NK-92 (cell line): ENCODE measurements at regions not wholly inside any gene's neighbourhood (a gene's known extent, or its start where the extent isn't known, plus 50 kb on each side); places are given as distances from the start of the nearest gene placed in this dataset.
"Not testable (repeated sequence)": the region's sequence is repeated elsewhere in the genome, so short reads cannot be mapped to it uniquely, and the experiment has no call there.

Experiments used
- DNase-seq: peaks from one replicate; lab custom pipeline; 2025; ENCODE audit not compliant: unreplicated experiment; lab: John Stamatoyannopoulos, UW

DNA sequence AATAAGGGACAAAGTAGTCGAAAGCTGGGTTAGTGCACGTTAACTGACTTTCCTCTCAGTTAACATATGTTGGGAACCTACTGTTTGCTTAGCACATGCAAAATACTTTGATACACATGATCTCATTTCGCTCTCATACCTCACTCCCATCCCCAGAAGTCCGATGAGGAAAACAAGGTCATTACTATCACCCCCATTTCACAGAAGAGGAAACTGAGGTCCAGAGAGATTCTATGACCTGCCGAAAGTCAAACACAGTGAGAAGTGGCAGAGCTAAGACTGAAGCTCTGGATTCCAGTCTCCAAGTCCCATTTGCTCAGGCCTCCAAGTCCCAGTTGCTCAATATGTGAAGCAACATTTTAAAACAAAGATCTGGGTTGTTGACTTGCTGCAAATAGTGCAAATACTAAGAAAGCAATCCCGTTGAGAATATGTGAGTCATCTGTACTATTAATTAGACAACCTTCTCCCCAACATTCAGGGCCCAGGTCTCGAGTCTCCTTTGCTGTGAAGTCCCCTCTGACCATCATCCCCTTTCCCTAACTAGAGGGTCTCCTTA, 170.6 kb upstream of the PWP1 start:
- no peak for DNase-seq

DNA sequence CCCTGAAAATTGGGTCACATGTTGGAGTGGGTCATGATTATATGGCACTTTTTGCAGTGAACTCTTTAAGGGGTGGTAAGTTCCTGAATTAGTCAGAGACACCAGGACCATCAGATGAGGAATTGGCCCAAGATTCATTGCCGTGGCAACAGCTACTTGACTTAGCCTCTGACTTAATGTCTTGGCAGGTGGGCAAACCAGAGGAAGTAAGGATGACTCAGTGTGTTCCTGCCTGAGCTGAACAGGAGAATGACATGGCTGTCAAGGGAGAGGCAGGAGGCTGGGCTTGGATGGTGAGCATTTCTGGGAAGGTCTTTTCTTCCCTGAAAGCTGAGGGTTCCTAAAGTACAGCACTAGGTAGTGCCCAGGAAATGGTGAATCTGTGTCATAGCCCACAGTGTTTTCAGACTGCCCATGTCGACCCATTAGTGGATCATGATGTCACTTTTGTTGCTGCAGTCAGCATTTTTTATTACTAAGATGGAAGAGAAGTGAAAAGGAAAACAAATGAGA, 170.1 kb upstream of the PWP1 start:
- no peak for DNase-seq

DNA sequence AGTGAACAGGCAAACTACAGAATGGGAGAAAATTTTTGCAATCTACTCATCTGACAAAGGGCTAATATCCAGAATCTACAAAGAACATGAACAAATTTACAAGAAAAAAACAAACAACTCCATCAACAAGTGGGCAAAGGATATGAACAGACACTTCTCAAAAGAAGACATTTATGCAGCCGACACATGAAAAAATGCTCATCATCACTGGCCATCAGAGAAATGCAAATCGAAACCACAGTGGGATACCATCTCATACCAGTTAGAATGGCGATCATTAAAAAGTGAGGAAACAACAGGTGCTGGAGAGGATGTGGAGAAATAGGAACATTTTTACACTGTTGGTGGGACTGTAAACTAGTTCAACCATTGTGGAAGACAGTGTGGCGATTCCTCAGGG, 167.8 kb upstream of the PWP1 start:
- not testable (repeated sequence) for DNase-seq

DNA sequence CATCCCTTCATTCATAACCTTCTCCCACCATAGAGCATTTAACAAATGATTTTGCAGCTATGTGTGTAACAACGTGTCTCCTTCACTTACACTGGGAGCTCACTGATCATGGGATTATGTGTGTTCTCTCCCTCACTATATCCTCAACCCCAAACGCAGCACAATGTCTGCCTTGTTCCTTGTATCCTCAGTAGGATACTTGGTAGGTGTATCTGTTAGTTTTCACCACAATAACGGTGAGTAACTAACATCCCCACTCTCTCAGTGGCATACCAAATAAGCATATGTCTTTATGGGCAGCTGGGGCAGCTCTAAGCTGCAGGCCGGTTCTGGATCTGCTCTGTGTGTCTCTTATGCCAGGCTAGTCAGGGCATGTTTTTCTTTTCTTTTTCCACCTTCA, 166.7 kb upstream of the PWP1 start:
- no peak for DNase-seq

DNA sequence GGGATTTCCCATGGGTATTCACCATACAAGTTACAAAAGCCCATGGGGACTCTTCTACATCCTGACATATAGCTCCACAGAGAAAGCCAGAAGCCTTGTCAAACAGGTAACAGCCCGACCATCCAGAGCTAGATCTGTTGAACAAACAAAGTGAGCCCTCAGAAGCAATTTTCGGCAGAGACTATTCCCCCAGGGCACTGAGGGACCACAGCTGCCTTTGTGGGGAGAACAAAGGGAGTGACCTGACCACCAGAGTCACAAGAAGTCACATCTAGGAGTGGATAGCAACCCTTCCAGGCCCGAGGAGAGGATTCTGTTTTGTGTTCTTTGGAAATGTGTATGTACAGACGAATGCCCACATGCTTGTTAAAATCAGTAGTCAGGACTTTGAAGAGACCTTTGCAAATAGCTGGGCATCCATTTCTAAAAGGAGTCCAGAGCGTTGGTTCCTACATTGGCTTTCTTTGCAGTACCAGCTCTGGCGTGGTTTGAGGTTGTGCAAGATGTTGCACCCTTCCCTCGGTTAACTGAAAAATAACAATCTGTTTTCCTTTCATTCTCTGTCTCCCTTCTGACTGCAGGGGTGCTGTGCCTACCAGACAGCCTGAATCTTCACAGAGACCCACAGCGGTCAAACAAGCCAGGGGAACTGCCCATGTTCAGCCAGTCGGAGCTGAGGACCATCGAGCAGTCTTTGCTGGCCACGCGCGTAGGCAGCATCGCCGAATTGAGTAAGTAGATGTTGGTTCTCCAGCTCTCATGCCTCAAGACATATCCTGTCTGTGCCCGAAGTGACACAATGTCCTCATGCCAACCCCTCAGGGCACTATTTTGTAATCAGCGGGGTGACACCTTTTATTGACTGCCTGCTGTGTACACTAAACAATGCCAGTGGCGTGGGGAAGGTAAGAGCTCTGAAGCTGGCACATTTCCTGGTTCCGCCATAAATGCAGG, 165.4 kb upstream of the PWP1 start:
- DNase-seq = no peak

DNA sequence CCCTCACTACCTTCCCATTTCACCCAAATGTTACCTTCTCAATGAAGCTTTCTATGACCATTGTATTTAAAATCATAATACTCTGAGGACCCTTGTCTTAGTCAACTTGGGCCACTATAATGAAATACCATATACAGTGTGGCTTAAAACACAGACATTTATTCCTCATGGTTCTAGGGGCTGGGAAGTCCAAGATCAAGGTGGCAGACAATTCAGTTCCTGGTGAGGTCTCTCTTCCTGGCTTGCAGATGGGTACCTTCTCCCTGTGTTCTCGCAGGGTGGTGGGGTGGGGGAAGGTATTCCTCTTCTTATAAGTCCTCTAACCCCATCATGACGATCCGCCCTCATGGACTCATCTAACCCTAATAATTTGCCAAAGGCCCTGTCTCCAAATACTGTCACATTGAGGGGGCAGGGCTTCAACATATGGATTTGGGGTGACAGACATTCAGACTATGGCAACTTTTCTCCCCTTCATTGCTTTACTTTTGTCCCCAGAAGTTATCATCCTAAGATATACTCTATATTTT, 163.7 kb upstream of the PWP1 start:
- no peak for DNase-seq

DNA sequence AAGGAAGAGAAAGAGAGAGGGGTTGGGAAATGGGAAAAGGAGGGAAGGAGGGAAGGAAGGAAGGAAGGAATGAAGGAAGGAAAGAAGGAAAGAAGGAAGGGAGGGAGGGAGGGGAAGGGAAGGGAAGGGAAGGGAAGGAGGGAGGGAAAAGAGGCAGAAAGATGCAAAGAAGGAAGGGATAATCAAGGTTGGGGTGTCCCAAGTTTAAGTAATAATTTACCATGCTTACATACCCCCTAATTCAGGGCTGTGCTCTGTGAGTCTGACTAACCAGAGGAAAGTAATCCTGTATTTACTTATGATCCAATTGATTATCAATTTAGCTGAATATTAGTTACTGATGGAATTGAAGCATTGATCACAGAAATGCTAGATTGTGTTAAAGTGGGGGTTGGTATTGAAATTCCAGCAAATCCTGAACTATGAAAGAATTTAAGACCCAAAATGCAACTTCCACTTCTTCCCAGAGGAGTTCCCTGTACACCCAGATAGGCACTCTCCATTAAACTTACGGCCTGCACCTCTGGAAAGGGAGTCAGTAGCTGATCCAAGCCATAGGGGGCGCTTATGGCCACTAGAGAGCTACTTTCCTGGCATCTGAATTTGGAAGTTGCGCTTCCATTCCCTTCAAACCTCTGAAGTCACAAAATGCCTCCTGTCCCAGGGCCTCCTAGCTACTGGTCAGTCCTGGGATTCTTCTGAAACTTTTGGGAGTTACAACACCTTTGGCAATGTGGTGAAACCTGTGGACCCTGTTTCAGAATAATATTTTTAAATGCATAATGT, 162.7 kb upstream of the PWP1 start:
- DNase-seq = no peak

DNA sequence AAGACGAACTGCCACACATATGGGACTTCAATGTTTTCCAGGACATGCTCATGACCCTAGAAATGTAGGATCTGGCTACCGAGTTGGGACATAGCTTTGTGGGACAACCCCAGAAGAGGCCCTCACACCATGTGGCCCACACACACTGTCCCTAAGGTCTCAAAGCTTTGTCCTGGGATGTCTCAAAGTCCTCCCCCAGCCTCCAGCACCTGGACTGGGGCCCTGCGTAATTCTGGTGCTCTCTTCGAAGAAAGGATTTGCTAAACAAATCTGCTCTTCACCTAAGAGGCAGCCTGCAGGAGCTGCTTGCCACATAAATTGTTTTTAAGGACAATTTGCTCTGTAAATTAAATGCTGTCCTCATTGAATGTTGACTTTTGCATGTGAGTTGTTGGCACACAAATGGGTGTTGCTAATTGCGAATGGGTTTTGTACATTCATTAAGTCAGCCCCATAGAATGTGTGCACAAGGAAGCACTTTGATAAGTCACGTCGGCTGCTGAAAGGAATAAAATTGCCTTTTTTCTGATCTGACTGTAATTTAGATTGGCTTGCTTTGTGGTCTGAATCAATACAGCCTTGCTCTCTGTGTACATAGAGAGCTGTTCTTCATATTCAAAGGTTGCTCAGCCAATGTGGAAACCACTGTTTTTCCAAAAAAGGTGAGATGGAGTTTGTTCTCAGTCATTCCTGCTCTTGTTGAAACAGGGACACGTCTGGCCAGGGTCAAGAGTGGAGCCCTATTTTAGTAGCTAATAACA, 161.6 kb upstream of the PWP1 start:
- no peak for DNase-seq

DNA sequence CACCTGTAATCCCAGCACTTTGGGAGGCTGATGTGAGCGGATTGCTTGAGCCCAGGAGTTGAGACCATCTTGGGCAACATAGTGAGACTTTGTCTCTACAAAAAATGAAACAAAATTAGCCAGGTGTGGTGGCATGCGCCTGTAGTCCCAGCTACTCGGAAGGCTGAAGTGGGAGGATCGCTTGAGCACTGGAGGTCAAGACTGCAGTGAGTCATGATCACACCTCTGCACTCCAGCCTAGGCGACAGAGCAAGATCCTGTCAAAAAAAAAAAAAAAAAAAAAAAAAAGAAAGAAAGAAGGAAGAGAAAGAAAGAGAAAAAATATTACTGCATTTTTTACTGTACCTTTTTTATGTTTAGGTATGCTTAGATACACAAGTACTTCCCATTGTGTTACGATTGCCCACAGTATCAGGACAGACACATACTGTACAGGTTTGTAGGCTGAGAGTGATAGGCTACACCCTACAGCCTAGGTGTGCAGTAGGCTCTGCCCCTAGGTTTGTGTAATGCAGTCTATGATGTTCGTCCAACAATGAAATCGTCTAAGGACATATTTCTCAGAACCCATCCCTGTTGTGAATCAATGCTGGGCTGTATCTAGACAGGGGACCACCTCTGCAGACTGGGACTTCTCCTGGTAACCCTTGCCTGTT, 160.4 kb upstream of the PWP1 start:
- DNase-seq = no peak

DNA sequence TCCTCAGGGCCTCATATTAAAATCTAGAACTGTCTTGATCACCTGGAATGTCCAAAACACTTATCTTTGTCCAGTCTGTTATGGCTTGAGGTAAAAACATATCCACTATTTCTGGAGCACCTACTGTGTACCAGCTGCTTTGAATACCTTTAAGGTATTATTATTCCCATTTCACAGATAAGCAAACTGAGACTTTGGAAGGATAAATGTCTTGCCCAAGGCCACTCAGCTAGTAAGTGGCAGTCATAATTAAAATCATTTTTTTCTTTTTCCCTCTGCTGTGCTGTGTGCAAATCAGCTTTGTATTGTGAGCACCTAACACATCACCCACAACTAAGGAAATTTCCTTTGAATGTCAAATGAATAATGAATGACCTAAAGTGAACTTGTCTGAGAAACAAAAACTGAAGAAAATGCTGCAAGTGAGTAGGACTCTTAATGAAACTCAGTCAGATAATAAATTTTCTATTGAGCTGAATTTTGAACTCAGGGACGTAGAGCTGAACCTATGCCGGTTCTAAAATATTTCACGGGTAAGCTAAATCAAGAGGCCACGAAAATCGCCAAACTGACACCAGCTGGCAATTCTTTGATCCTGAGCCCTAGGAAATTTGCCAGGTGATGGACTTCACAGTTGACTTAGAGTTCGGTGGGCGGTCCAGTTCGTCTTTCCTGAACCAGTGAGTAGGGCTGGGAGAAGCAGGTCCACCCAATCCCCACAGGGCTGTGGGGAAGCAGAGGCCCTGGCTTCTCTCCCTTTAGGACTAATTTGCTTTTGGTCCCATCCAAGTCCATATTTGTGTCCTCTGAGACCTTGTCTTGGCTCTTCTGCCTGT, 159.7 kb upstream of the PWP1 start:
- DNase-seq = no peak

DNA sequence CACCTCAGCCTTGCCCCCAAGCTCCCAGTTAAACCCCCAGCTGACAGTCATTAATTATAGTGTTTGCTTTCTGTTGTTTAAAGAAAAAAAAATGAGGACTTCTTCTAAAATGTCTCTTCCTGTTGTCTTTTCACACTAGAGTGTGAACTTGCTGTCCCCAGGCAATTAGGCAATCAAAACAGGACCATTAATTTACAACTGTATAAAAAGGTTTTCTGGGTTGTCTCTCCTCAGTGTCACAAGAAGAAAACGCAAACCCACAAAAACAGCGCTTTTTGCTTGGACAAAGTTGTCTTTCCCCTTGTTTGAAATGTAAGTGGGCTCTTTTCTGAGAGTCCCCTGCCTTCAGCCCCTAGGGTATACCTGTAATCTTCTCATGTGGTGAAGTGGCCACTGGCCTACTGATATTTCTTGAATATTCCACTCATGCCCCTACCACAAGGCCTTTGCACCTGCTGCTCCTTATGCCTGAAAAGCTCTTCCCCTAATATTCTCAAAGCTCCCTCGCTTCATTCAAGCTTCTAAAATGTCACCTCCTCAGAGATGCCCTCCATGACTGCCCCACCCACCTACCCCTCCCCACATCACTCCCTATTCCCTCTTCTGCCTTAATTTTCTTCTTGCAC, 158.9 kb upstream of the PWP1 start:
- DNase-seq = no peak

DNA sequence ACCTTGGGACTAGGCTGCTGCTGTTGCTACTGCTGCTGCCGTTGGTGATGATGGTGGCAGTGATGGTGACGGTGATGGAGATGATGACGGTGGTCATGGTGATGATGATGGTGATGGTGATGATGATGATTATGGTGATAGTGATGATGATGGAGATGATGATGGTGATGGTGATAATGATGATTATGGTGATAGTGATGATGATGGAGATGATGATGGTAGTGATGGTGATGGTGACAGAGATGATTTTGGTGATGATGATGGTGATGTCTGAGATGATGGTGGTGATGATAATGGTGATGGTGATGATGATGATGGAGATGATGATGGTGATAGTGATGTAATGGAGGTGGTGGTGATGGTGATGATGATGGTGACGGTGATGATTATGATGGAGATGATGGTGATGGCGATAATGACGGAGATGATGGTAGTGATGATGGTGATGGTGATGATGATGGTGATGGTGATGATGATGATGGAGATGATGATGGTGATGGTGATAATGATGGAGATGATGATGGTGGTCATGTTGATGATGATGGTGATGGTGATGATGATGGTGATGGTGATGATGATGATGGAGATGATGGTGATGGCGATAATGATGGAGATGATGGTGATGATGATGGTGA, 156.8 kb upstream of the PWP1 start:
- no peak for DNase-seq

DNA sequence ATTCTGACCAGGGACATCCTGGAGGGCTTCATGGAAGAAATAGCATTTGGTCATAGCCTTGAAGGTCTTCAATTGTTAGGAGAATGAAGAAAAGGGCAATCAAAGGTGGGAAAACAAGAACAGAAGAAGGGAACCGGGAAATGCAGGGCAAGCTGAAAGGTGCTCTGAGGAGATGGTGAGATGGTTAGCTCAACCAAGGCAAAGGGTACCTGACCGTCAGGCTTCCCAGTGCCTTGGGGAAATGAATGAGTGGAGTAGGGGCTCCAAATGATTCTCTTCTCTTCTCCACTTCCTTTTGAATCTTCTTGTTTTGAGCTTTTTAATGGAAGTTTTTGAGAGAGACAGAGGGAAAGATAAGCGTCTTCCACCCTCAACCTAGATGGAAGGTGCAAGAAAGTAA, 155.6 kb upstream of the PWP1 start:
- DNase-seq = no peak

DNA sequence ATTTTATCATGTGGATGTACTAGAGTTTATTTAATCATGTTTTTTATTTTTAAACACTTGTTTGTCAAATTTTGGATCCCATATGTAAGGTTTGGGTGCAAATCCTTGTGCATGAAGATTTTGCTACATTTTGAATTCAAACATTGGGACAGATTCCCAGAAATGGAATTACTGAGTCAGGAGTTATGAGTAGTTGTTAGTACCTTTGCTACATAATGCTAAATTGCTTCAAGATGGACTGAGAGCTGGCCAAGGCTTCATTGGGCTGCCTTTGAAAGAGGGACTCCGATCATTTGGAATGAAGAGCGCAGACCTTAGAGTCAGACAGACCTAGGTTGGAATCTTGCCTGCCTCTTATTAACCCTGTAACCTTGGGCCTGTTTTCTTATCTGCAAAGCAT, 154.9 kb upstream of the PWP1 start:
- DNase-seq = no peak

DNA sequence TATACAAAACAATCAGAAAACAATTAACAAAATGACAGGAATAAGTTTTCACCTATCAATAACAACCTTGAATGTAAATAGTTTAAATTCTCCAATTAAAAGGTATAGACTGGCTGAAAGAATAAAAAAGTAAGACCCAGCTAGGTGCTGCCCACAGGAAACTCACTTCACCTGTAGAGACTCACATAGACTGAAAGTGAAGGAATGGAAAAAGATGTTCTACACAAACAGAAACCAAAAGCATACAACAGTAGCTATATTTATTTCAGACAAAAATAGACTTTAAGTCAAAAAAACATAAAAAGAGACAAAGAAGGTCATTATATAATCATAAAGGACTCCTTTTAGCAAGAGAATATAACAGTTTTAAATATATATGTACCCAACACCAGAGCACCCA, 152.4 kb upstream of the PWP1 start:
- no peak for DNase-seq

DNA sequence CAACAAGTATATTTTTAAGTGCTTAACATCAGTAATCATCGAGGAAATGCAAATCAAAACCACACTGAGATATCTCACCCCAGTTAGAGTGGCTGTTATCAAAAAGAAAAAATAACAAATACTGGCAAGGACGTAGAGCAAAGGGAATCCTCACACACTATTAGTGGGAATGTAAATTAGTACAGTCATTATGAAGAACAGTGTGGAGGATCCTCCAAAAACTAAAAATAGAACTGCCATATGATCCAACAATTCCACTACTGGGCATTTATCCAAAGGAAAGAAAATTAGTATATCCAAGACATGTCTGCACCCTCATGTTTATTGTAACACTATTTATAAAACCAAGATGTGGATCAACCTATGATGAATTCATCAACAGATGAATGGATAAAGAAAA, 149.0 kb upstream of the PWP1 start:
- no peak for DNase-seq

DNA sequence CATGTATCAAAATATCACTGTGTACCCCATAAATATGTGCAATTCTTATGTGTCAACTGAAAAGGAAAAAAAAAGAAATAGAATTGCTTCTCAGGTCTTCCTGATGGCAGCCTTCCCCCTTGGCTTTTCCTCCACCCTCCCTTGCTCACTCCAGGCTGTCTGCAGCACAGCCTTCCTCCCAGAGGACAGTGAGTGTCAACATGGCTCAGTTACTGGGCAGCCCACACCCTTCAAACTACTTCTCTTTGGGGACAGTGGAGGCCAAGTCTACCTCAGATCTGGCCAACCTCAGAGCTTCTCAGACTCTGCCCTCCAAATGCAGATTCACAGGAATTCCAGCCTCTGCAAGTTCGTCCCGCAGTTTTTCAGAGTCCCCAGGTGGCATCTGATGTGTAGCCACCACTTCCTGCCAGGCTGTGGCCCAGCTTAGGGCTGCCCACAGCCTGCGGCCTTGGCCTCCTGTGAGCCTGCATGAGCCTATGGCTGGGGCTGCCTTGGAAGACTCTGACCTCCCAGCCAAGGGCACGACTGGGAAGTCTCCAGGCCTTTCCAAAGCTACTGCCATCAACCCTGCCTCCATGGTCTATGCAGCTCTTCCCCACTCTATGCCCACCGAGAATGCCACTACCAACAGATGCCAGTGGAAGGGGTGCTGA, 148.0 kb upstream of the PWP1 start:
- no peak for DNase-seq
